GM12865 (cell line): ENCODE measurements at regions not wholly inside any gene's neighbourhood (a gene's known extent, or its start where the extent isn't known, plus 50 kb on each side); places are given as distances from the start of the nearest gene placed in this dataset.

ENCODE experiments used
- DNase-seq: peaks from one replicate; pipeline ENCODE4 v3.0.0; 2010; ENCODE audit warnings: low read depth
- H3K4me3 ChIP-seq: 2 replicates; pipeline ENCODE4 v1.5.1; 2011; ENCODE audit warnings: mild to moderate bottlenecking, low read depth, low read length, control low read depth
- TF ChIP-seq, protein P1 (sequence below): IDR thresholded peaks from 2 replicates; pipeline ENCODE4 v1.5.1; 2011; ENCODE audit warnings: low read length, control low read depth, low read depth, inconsistent platforms; ENCODE audit not compliant: insufficient read depth; ENCODE audit errors: missing control alignments

DNA sequence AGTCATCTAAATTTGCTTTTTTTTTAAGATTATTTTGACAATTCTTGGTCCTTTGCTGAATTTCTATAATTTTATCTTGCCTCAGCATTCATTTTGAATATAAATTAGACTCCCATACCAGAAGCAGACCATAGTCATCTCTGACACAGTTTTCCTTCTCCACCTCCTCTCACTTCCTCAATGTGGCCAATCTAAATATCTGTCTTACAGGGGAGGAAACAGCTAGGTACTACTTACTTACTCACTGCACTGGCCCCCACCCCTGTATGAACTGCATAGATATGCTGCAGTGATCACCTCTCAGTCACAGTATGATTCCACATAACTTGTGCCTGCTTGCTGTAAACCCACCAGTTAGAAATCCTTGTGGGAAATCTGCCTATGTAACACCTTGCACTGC lies 665.6 kb downstream of the FGF9 start:
- TF ChIP-seq, protein P1, sequence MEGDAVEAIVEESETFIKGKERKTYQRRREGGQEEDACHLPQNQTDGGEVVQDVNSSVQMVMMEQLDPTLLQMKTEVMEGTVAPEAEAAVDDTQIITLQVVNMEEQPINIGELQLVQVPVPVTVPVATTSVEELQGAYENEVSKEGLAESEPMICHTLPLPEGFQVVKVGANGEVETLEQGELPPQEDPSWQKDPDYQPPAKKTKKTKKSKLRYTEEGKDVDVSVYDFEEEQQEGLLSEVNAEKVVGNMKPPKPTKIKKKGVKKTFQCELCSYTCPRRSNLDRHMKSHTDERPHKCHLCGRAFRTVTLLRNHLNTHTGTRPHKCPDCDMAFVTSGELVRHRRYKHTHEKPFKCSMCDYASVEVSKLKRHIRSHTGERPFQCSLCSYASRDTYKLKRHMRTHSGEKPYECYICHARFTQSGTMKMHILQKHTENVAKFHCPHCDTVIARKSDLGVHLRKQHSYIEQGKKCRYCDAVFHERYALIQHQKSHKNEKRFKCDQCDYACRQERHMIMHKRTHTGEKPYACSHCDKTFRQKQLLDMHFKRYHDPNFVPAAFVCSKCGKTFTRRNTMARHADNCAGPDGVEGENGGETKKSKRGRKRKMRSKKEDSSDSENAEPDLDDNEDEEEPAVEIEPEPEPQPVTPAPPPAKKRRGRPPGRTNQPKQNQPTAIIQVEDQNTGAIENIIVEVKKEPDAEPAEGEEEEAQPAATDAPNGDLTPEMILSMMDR, result no peak
- H3K4me3 ChIP-seq, result no peak overlapping the region
- no peak for DNase-seq

DNA sequence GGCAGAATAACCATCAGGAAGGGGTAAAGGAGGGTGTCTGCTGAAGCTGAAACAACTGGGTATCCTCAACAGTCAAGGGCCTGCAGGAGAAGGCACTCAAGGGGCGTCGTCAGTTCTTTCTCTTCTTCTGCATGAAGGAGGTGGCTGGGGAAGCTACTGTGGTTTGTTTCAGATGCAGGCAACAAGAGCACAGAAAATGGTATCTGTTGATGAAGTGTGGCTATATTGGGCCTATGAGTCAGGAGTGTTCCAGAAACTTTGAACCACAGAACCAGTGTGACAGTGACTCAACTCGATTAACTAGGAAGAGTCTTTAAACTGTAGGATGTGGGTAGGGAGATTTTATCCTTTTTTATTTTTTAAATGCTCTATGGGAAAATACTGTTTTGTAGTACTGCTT lies 686.3 kb downstream of the FGF9 start:
- no peak overlapping the region for H3K4me3 ChIP-seq
- DNase-seq, result no peak
- TF ChIP-seq, protein P1, result no peak

DNA sequence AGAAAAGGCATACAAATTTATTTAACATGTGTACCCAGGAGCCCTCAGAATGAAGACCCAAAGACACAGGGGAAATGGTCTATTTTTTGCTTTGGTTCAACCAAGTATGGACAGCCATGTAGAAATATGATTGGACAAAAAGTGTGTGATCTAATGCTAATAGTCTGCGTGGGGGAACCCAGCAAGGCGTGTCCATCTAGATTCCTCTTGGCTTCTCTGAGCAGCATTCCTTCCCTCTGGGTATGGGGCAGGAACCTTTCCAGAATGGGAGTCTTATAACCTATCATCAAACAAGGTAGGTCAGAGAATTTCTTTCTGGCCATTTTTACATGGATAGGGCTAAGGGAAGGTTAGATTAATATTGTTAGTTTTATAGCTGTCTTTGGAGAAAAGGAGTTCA lies 698.2 kb downstream of the FGF9 start:
- no peak for DNase-seq
- no peak overlapping the region for H3K4me3 ChIP-seq
- TF ChIP-seq, protein P1, result no peak

DNA sequence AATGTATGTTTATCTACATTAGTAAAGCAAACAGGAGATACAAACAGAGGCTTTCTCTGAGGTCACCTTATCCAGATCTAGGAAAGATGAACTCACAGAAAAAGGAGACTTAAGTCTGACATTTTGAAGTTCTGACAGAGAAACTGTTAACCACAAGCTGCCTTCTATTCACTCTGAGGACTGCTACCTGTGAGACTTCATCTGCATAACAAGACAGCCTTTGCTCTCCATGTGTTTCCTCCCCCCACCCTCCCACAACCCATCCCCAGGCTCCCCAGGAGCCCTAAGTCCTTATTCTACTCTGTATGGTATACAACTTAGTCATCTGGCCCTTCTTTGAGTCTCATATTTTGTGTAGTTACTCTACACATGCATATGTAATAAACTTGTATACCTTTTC lies 699.0 kb downstream of the FGF9 start:
- DNase-seq, result no peak
- no peak overlapping the region for H3K4me3 ChIP-seq
- TF ChIP-seq, protein P1, result no peak

DNA sequence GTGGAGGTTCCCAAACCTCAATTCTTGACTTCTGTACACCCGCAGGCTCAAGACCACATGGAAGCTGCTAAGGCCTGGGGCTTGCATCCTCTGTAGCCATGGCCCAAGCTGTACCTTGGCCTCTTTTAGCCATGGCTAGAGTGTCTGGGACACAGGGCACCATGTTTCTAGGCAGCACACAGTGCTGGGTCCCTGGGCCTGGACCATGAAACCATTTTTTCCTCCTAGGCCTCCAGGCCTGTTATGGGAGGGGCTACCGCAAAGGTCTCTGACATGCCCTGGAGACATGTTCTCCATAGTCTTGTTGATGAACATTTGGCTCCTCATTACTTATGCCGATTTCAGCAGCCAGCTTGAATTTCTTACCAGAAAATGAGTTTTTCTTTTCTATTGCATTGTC lies 701.4 kb downstream of the FGF9 start:
- H3K4me3 ChIP-seq, result no peak overlapping the region
- no peak for DNase-seq
- TF ChIP-seq, protein P1, result no peak

DNA sequence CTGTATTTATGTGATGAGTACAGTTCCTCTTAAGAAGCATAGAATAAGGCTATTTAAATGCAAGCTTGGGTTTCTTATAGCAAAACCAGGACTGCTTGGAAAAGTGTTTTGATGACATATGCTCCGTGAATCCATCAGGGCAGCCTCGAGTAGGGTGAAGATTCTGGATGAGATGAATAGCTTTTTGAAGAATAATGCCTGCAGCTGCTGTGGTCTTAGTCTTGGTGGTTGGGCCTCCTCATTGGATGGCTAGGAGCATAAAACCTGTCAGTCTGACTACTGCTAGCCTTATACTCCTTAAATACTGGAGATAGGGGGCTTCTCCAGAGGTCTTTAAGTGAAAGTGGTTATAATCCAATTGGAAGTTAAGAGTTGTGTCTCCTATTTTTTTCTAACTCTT lies 704.3 kb downstream of the FGF9 start:
- DNase-seq, result no peak
- TF ChIP-seq, protein P1, result no peak

DNA sequence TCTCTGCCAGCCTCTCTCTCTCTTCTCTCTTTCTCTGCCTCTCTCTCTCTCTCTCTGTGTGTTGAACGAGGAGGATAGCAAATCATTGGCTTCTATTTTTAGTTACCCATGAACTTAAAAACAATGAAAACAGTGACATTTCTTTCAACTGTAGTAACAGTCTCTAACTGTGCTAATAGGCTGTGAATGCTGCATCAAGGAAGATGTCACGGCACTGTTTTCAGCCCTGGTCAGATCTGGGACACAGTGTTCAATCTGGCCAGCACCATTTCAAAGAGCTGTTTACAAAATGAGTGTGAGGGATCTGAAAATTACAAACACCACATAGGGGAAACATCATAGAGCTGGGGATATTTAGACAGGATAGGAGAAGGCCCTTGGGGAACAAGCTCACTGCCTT lies 717.0 kb downstream of the FGF9 start:
- TF ChIP-seq, protein P1, result no peak

More for the DNA sequence above, 704.3 kb downstream of the FGF9 start:
- no peak overlapping the region for H3K4me3 ChIP-seq

More for the DNA sequence above, 717.0 kb downstream of the FGF9 start:
- DNase-seq, result no peak
- no peak overlapping the region for H3K4me3 ChIP-seq
